Osteocyte (in vitro differentiated cells): ENCODE measurements at regions not wholly inside any gene's neighbourhood (a gene's known extent, or its start where the extent isn't known, plus 50 kb on each side); places are given as distances from the start of the nearest gene placed in this dataset.

Experiments
- DNase-seq: peaks from one replicate; pipeline ENCODE4 v3.0.0; 2021; ENCODE audit warnings: mixed read lengths; ENCODE audit not compliant: unreplicated experiment; ENCODE audit errors: extremely low spot score
- H3K27ac Mint-ChIP-seq: one replicate; pipeline ENCODE4 v1.8.0; 2021; ENCODE audit warnings: mild to moderate bottlenecking, mixed read lengths; ENCODE audit not compliant: unreplicated experiment
- H3K27me3 Mint-ChIP-seq: one replicate; pipeline ENCODE4 v1.8.0; 2021; ENCODE audit warnings: mixed read lengths; ENCODE audit not compliant: unreplicated experiment
- H3K36me3 Mint-ChIP-seq: one replicate; pipeline ENCODE4 v1.8.0; 2021; ENCODE audit warnings: mixed read lengths; ENCODE audit not compliant: unreplicated experiment
- H3K4me1 Mint-ChIP-seq: one replicate; pipeline ENCODE4 v1.8.0; 2021; ENCODE audit warnings: mixed read lengths; ENCODE audit not compliant: unreplicated experiment
- H3K4me3 Mint-ChIP-seq: one replicate; pipeline ENCODE4 v1.8.0; 2021; ENCODE audit warnings: mild to moderate bottlenecking, moderate library complexity, mixed read lengths; ENCODE audit not compliant: unreplicated experiment
- H3K9me3 Mint-ChIP-seq: one replicate; pipeline ENCODE4 v1.8.0; 2021; ENCODE audit warnings: mixed read lengths; ENCODE audit not compliant: unreplicated experiment
- TF ChIP-seq, protein P1 (sequence below): fragments of 200-600 bp; sonication (generic); IDR thresholded peaks from 2 replicates; pipeline ENCODE4 v1.5.0; 2021; ENCODE audit warnings: antibody characterized with exemption, mild to moderate bottlenecking, moderate library complexity

- H3K27me3 Mint-ChIP-seq = no peaks in the 10 kb centered on the region
- TF ChIP-seq, protein P1, sequence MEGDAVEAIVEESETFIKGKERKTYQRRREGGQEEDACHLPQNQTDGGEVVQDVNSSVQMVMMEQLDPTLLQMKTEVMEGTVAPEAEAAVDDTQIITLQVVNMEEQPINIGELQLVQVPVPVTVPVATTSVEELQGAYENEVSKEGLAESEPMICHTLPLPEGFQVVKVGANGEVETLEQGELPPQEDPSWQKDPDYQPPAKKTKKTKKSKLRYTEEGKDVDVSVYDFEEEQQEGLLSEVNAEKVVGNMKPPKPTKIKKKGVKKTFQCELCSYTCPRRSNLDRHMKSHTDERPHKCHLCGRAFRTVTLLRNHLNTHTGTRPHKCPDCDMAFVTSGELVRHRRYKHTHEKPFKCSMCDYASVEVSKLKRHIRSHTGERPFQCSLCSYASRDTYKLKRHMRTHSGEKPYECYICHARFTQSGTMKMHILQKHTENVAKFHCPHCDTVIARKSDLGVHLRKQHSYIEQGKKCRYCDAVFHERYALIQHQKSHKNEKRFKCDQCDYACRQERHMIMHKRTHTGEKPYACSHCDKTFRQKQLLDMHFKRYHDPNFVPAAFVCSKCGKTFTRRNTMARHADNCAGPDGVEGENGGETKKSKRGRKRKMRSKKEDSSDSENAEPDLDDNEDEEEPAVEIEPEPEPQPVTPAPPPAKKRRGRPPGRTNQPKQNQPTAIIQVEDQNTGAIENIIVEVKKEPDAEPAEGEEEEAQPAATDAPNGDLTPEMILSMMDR = no peak
- no peak for DNase-seq
- no peak overlapping the region for H3K27ac Mint-ChIP-seq
- no peaks in the 10 kb centered on the region for H3K36me3 Mint-ChIP-seq
- peaks cover 10% of the 10 kb centered on the region for H3K9me3 Mint-ChIP-seq
- H3K4me1 Mint-ChIP-seq = no peaks in the 10 kb centered on the region
- no peak overlapping the region for H3K4me3 Mint-ChIP-seq
These were observed 214.1 kb downstream of the BCOR start for GRCh38 chrX:39883666-39884065.

GRCh38 chrX:39886282-39886681 lies 211.5 kb downstream of the BCOR start:
- no peaks in the 10 kb centered on the region for H3K4me1 Mint-ChIP-seq
- H3K36me3 Mint-ChIP-seq = no peaks in the 10 kb centered on the region
- no peaks in the 10 kb centered on the region for H3K27me3 Mint-ChIP-seq
- DNase-seq = no peak
- TF ChIP-seq, protein P1 = no peak
- peaks cover 14% of the 10 kb centered on the region for H3K9me3 Mint-ChIP-seq
- no peak overlapping the region for H3K4me3 Mint-ChIP-seq
- no peak overlapping the region for H3K27ac Mint-ChIP-seq

GRCh38 chrX:39888730-39889129 lies 209.0 kb downstream of the BCOR start:
- peaks cover 10% of the 10 kb centered on the region for H3K9me3 Mint-ChIP-seq
- no peak overlapping the region for H3K27ac Mint-ChIP-seq
- H3K4me3 Mint-ChIP-seq = no peak overlapping the region
- no peak for DNase-seq
- peaks cover 5% of the 10 kb centered on the region for H3K4me1 Mint-ChIP-seq
- TF ChIP-seq, protein P1 = no peak
- H3K36me3 Mint-ChIP-seq = no peaks in the 10 kb centered on the region
- no peaks in the 10 kb centered on the region for H3K27me3 Mint-ChIP-seq

- H3K4me3 Mint-ChIP-seq = no peak overlapping the region
- peaks cover 11% of the 10 kb centered on the region for H3K4me1 Mint-ChIP-seq
- TF ChIP-seq, protein P1 = no peak
- H3K27me3 Mint-ChIP-seq = no peaks in the 10 kb centered on the region
- H3K27ac Mint-ChIP-seq = no peak overlapping the region
- no peak for DNase-seq
- no peaks in the 10 kb centered on the region for H3K36me3 Mint-ChIP-seq
- peaks cover 6% of the 10 kb centered on the region for H3K9me3 Mint-ChIP-seq
These were observed 208.1 kb downstream of the BCOR start for GRCh38 chrX:39889704-39890103.

DNA sequence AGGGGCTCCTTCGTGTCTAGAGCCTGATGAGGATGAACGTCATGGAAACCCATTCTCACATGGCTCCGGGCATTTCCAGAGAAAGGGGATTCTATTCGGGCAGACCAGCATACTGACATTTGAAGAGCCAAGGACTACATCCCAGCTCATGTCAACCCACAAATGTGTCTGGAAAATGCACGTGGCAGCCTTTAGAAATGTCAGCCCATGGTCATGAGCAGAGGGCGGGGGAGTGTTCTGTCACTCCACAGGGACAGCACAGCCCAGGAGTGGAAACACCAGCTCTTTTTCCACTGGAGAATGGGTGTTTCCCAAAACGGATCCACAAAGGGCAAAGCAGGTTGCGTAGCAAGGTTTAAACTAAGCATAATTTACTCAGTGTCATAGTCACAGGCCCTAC lies 207.0 kb downstream of the BCOR start:
- no peak overlapping the region for H3K4me3 Mint-ChIP-seq
- H3K27ac Mint-ChIP-seq = no peak overlapping the region
- H3K4me1 Mint-ChIP-seq = peaks cover 22% of the 10 kb centered on the region
- H3K9me3 Mint-ChIP-seq = peaks cover 5% of the 10 kb centered on the region
- no peaks in the 10 kb centered on the region for H3K36me3 Mint-ChIP-seq
- no peaks in the 10 kb centered on the region for H3K27me3 Mint-ChIP-seq
- DNase-seq = no peak
- TF ChIP-seq, protein P1 = no peak
